GM23248 (cell line): ENCODE measurements at regions not wholly inside any gene's neighbourhood (a gene's known extent, or its start where the extent isn't known, plus 50 kb on each side); places are given as distances from the start of the nearest gene placed in this dataset.

Source experiments
- EZH2 ChIP-seq: fragments of 200-600 bp; sonication (generic); IDR thresholded peaks from 2 replicates; pipeline ENCODE4 v1.6.1; 2018; ENCODE audit warnings: antibody characterized with exemption, mild to moderate bottlenecking; ENCODE audit not compliant: insufficient read depth, poor library complexity, severe bottlenecking
- EZH2phosphoT487 ChIP-seq: fragments of 200-600 bp; sonication (generic); IDR thresholded peaks from 2 replicates; pipeline ENCODE4 v1.6.1; 2018; ENCODE audit warnings: antibody characterized with exemption, moderate library complexity, mild to moderate bottlenecking, low read depth; ENCODE audit not compliant: insufficient read depth

GRCh38 chrX:2576793-2577192, 76.0 kb upstream of the DHRSX start:
- TF ChIP-seq EZH2phosphoT487 (no peak), EZH2 (no peak)
